ENCODE measurements at regions not wholly inside any gene's neighbourhood (a gene's known extent, or its start where the extent isn't known, plus 50 kb on each side); places are given as distances from the start of the nearest gene placed in this dataset.
"Not testable (repeated sequence)": the region's sequence is repeated elsewhere in the genome, so short reads cannot be mapped to it uniquely, and the experiment has no call there.

DNA sequence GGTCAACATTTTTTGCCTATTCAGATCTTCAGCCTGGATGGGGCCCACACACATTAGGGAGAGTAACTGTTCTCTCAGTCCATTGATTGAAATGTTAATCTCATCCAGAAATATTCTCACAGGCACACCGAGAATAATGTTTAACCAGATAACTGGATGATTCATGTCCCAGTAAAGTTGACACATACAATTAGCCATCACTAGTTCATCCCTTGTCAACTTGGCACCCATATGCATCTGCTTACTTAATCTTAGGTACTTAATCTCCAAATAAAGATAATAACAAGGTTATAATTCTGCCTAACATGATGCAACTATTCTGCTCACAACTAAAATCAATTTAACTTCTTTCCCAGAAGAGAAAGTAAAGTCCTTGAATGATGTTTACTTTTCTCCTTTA, 502.6 kb downstream of the ADRA2A start:
- no peak for DNase-seq (ENCODE audit: low read depth in 2 of 2)

DNA sequence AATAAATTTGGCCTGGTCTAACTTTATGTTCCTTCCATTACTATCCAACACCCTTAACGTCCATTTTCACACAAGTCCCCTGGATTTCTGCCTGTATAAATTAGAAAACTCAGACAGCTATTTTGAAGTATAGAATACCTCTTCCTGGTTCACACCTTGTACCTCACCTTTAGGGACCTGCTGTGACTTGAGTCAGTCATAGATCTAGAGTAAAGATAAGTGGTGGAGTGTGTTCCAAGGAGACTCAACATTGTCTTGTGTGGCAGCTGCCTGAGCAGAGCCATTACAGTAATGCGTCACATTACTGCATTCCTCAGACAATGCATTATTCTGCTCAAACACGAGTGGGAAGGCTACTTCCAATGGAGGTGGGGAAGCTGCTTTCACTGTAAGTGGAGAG, 513.9 kb downstream of the ADRA2A start:
- no peak for DNase-seq (ENCODE audit: low read depth in 2 of 2)

DNA sequence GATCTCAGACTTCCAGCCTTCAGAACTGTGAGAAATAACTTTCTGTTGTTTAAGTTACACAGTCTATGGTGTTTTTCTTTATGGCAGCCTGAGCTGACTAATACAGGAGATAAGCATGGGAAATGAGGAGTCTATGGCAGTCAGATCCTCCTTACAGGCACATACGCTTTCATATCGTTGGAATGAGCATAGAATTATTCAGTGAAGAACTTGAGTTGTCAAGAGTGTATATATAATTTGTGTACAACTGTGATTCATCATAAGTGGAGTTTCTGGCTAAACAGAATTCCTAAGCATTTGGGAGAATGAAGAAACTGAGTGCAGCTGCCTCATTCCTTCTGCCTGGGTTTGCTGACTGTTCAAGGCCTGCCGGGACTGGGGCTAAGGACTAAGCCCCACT, 516.7 kb downstream of the ADRA2A start:
- DNase-seq (ENCODE audit: low read depth in 2 of 2) = no peak

DNA sequence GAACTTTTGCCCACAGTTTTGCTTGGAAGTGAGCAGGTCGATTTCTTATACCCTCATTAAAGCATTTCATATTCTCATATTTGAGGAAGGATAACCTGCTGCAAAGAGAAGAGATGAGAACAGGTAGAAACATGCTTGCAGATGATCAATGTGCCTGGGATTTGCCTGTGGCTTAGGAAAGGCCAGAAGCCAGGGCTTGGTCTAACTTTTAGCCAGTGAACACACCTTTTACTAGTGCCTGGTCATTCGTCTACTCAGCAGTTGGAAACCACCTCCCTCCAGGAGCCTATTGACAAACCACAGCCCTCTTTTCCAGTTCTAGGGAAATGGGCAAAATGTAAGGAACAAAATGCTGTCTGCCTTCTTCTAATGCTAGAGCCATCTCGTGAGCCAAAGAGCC, 518.3 kb downstream of the ADRA2A start:
- DNase-seq (ENCODE audit: low read depth in 2 of 2) = no peak

DNA sequence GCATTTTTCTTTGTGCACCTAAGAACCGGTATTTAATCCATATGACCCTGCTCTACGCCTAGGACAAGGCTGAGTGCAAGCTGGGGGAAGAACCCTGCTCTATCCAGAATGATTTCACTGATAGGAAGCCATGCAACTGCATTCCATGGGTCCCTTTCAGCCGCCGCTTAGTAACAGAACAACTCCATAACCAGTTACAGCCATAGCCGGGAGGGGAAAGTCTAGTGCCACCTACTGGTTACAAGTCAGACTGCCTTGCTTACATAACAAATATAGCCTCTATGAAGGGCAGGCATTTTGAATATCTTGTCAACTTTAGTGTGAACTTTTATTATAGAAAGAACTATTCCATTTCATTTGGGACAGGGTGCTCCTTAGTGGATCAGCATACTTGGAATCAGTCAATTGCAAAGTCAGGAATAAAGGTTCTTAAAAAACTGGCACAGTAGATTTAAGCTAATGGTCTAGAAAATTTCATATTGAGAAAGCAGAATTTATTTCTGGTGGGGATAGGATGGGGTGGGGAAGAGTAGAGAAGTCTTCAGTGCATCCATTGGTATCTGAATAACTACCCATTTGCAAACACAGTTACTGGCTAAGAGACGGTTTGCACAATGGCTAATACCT, 521.7 kb downstream of the ADRA2A start:
- peak; percentile 5 to 21 for DNase-seq (ENCODE audit: low read depth in 2 of 2)

DNA sequence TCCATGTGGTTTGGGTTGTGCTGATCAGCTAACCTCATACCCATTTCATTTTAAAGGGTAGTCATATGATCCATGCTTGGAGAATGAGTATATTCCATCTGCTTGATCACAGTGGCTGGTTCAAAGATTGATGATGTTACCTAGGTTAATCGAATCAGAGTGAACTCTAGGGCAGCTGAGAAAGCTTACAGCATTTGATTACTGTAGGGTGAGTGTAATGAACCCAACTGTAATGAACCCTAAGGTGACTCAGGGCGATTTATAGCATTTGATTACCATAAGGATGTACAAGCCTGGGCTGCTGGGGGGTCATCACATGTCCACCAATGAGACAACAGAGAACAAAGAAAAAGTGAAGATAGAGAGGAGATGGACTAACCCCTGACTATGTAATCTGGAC, 523.1 kb downstream of the ADRA2A start:
- no peak for DNase-seq (ENCODE audit: low read depth in 2 of 2)

DNA sequence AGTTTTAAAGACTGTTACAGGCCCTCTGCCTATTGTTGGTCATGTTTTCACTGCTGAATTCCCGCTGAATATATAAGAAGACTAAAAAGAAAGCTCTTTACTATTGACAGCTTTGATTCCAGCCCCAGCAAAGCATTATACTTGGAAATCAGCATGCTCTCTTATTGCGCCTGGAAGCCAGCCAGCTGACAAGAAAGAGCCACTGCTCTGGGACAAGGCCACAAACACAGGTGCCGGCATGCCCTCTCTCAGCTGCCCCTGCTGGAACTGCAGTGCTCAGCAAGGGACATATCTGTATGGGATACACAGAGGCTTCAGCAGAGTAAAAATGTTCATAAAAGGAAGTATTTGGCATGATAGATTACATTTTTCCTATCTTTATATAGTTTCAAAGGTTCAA, 523.9 kb downstream of the ADRA2A start:
- DNase-seq (ENCODE audit: low read depth in 2 of 2) = no peak

DNA sequence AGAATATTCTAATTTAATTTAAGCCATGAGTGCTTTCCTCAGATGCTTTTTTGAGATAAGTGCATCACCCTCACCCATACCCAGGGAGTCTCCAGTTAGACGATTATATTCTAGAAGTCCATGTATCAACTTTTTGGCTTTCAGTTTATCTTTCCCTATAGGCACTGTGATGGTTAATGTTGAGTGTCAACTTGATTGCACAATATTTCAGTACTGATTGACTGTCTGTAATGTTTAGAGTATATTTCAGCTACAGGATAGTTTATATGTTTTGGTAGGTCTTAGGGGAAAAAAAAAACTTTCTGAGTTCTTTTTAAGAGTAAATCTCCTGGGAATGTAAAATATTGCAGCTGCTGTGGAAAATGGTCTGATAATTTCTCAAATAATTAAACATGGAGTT, 535.4 kb downstream of the ADRA2A start:
- no peak for DNase-seq (ENCODE audit: low read depth in 2 of 2)

DNA sequence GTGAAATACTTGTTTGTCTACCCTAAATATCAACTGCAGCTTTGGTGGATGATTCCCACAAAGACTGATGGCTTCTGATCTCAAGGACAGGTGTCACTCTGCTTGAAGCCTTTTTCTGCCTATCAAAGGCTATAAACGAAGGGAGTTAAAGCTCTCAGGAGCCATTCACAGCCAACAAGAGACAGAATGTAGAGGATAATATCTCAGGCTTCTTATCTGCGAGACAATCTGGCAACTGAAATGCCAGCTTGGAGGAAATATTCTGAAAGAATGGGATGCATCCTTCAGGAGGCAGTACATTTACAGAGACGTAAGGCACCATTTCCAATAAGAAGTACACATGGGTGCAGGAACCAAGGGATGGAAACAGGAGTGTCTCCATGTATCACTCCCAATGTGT, 549.4 kb downstream of the GPAM start:
- no peak for DNase-seq (ENCODE audit: low read depth in 2 of 2)

DNA sequence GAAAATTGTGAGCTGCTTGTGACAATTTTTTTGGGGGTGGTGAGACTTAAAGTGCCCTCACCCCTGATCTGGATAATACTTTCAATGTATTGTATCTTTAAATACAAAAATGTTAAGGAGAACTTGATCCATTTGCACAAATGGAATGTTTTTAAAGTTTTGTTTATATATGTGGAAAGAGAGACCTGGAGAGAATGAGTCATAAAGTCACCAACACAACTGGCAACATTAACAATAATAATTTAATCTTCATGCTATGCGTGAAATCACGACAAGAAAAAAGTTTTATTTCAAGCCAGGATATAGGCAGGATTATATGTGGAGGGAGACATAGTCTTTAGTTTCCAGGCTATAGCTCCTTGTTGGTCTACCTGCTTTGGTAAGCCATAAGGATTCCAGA, 537.5 kb downstream of the GPAM start:
- no peak for DNase-seq (ENCODE audit: low read depth in 2 of 2)

DNA sequence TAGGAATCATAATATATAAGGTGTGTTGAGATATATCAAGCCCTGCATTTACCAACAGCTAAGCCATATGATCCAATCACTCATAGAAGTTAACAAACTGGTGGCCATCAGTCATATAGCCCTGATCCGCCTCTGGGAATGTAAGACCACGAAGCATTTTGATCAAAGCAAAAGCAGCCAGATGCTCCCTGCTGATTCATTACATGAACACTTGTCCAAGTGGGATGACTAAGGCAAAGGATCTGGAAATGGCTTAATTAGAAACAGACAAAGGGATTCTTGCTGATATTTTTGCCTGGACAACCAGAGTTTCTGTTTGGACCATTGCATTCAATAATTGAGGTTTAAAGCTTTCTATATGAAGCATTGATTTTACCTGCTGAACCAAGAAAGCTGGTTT, 535.5 kb downstream of the GPAM start:
- no peak for DNase-seq (ENCODE audit: low read depth in 2 of 2)

DNA sequence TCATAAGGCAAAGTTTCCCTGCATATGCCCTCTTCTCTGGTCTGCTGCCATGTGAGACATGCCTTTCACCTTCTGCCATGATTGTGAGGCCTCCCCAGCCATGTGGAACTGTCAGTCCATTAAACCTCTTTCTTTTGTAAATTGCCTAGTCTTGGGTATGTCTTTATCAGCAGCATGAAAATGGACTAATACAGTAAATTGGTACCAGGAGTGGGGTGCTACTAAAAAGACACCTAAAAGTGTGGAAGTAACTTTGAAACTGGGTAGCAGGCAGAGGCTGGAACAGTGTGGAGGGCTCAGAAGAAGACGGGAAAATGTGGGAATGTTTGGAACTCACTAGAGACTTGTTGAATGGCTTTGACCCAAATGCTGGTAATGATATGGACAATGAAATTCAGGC, 534.5 kb downstream of the GPAM start:
- not testable (repeated sequence) for DNase-seq (ENCODE audit: low read depth in 2 of 2)

DNA sequence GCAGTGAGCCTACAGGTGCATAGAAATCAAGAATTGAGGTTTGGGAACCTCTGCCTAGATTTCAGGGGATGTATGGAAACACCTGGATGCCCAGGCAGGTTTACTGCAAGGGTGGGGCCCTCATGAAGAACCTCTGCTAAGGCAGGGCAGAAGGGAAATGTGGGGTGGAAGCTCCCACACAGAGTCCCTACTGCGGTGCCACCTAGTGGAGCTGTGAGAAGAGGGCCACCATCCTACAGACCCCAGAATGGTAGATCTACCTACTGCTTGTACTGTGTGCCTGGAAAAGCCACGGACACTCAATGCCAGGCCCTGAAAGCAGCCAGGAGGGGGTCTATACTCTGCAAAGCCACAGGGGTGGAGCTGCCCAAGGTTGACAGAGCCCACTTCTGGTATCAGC, 533.5 kb downstream of the GPAM start:
- no peak for DNase-seq (ENCODE audit: low read depth in 2 of 2)

DNA sequence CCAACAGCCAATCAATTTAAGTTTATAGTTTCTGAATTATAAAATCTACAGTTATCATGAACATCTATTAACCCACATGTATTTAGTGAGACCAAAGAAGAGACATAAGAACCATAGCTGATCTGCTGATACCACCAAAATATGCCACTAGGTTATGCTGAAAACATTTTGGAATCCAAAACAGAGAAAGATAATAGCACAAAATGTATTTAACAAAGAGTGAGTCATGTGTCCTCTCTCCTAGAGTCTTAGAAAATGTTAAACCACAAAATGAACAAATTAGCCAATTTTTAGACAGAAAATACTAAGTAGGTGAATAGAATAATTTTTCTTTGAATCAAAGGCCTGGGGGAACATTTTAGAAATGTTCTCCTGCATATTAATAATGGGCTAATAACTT, 527.5 kb downstream of the GPAM start:
- no peak for DNase-seq (ENCODE audit: low read depth in 2 of 2)

DNA sequence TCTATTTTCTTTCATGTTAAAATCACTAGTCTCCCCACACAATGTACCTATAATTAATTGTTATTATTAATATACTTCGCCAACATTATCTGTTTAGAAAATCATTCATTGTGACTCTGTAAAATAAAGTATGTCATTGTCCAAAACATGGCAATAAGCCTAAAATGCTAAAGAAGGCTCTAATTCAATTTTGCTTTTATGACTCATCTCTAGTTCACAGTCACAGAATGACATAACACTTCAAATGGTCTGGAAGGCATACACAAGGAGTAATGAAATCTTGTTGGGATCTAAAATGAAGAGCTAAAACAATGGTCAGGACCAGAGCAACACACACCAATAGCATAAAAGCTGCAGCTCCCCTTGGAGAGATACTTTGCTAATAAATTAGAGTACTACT, 505.8 kb downstream of the GPAM start:
- no peak for DNase-seq (ENCODE audit: low read depth in 2 of 2)

DNA sequence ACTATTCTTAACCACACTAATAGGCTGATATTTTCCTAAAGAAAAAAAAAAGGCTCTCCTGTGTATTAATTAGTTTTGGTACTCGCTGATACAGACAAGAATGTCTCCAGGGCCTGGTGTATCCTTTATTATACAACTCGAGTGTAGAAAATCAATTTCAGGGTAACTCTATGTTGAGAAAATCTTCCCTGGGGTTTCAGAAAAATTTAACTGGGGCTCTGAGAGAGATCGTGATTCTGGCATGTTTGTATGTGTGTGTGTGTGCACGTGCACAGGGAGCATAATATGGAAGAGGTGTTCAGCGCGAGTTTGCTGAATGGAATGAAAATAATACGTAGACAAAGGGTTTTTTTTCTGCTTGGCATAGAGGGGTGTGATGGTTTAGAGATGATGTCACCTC, 496.8 kb downstream of the GPAM start:
- DNase-seq (ENCODE audit: low read depth in 2 of 2) = no peak

DNA sequence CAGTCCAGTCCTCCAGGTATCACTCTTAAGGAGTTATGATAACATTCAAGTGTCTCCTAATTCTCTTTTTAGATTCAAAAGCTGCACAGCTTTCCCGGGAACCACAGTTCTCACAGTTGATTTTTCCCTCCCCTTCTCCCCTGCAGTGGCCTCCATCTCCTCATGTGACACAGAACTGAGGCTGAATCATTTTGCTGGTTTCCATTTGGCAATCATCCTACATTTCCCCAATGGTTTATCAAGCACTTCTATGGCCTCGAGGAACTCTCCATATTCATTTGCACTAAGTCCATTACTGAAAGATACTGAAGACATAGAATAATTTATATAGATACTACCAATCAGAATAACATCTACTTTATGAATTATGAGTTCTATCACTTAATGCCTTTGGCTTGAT, 484.9 kb downstream of the GPAM start:
- no peak for DNase-seq (ENCODE audit: low read depth in 2 of 2)

DNA sequence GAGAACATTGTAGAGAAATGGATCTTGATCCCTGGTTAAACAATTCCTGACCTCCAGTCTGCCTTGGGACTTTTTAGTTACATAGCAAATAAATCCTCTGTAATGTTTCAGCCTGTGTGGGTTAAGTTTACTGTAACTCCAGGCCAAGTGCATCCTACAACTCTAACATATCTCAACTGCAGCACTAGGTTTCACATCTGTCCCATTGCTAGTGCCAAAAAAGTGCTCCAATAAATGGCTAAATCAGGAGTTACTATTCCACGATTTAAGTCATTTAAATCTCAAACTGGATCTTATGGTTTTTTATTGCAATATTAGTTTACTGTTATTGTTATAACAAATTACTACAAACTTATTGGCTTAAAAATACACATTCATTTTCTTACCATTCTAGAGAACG, 479.6 kb downstream of the GPAM start:
- DNase-seq (ENCODE audit: low read depth in 2 of 2) = no peak

DNA sequence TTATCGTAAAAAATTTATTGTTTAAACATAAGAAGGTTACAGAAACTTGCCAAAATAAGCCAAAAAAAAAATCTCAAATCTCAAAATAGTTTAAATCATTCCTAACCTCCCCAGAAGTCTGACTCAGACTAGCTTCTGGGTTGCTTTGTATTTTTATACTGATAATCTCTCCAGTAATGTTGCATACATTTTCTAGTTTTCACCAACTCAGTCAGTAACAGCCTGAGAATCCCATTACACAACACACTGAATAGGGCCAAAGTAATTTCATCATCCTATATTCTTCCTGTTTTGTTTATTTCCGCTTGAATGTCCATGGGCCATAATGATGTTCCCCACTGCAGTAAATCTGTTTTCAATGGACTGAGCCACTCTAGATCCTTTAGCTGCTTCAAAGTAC, 478.5 kb downstream of the GPAM start:
- DNase-seq (ENCODE audit: low read depth in 2 of 2) = no peak

DNA sequence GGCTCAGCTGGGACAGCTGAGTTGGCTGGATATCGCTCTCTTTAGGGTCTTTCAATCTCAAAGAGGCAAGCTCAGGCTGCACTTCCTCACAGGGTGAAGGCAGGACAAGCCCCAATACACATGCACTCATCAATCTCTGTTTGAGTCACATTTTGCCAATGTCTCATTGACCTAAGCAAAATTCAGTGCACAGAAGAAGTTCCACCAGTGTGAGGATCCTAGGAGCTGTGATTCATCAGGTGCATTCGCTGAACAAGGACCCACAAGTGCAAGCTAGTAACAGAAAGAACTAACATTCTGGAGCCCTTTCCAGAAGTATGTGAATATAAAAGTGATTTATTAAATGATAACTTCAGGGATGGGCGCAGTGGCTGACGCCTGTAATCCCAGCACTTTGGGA, 477.2 kb downstream of the GPAM start:
- DNase-seq (ENCODE audit: low read depth in 2 of 2) = no peak

DNA sequence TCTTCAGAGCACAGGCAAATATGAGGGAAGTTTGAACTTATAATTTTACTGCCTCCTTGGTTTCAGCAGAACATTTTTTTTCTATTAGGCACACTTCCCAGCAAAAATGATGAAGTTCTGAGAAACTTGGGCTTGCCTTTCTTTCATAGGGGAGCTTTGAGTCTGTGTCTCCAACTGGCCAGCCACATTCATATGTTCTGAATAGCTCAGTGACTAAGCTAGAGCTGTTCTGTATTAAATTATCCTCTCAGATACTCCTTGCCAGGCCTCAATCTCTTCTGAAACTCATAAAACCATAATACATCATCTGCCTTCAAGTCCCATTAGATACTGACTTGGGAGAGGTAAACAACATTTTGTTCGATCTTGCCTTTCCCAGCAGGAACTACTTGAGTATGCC, 476.5 kb downstream of the GPAM start:
- DNase-seq (ENCODE audit: low read depth in 2 of 2) = no peak

DNA sequence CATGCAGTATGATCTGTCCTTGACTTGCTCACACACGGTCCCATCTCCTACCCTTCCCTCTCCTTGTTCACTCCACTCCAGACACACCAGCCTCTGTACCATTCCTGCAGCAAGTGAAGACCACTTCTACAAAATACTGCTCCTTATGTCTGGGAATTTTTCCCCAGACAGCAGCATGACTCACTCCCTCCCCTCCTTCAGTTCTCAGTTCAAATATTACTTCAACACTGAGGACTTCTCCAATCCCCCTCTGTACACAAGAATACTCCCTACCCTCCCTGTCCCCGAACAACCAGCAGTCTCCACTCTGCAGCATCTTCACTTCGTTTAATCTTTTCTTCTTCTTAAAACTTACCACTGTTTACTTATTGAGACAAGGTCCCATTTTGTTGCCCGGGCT, 474.0 kb downstream of the GPAM start:
- no peak for DNase-seq (ENCODE audit: low read depth in 2 of 2)

DNA sequence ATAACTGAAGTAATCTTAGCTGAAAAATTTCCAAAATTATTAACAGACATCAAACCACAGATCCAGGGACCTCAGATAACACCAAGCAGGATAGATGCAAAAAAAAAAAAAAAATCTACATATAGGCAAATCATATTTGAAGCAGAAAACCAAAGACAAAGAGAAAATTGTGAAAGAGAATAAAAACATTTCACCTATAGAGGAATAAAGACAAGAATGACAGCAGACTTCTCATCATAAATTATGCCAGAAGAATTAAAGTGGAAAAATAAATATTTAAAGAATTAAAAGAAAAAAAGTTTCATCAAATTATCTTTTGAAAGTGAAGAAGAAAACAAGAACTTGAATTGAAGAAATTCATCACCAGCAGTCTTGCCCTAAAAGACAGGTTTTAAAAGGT, 467.5 kb downstream of the GPAM start:
- no peak for DNase-seq (ENCODE audit: low read depth in 2 of 2)

DNA sequence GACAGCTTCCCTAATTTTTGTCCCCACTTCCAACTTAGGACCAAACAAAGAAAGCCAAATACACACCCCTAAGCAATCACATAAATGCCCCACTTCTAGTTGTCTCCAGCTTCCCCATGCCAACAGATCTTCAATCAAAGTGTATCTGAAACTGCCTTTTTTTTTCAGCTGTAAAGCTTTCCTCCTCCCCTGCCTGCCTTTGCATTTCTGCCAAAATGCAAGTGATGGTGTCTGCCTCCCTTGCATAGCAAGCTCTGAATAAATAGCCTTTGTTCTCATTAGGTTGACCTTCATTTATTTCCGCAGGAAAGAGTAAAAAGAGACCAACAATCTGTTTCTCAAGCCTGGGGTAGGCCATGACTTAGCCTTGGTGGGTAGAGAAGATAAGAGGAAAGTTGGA, 459.4 kb downstream of the GPAM start:
- no peak for DNase-seq (ENCODE audit: low read depth in 2 of 2)

DNA sequence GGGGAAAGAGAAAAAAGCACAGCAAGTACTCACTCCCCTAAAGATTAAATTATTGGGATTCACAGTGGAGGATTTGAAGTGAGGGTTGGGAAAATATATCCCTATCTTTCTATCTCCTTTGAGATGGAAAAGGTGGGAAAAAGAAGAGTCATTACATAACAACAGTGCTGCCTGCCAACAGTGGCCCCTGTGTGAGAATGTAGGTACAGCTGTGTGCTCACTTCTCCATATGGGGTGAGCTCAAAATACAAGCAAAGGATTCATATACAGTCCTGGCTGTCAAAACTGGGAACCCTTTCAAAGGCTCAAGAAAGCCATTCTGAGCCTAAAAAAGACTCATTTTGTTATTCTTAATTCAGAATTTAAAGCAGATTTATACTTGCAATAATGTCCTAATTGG, 458.5 kb downstream of the GPAM start:
- DNase-seq (ENCODE audit: low read depth in 2 of 2) = no peak
